SK-N-SH (cell line): ENCODE measurements at regions not wholly inside any gene's neighbourhood (a gene's known extent, or its start where the extent isn't known, plus 50 kb on each side); places are given as distances from the start of the nearest gene placed in this dataset.

Experiments
- CTCF ChIA-PET: fragments of 300-600, 350-600 bp; formaldehyde crosslinking; extraction: SDS; loops from one replicate; lab custom pipeline; 2021; lab: Yijun Ruan, JAX
- POLR2A ChIA-PET: fragments of 350-600 bp; sonication (Branson Sonifier 250); formaldehyde crosslinking; extraction: SDS; loops from one replicate; lab custom pipeline; 2020; ENCODE audit warnings: antibody characterized with exemption, inconsistent platforms; lab: Yijun Ruan, JAX
- DNase-seq: peaks from one replicate; pipeline ENCODE4 v3.0.0; 2012
- H2AFZ ChIP-seq: fragments of 200-600 bp; sonication (generic); 2 replicates; pipeline ENCODE4 v1.8.1; 2016; ENCODE audit warnings: antibody characterized with exemption, mild to moderate bottlenecking, low read depth
- H3F3A ChIP-seq: fragments of 200-600 bp; sonication (generic); replicated peaks from 2 replicates; pipeline ENCODE3; 2016; ENCODE audit warnings: antibody characterized with exemption, mild to moderate bottlenecking; ENCODE audit not compliant: insufficient read depth
- H3K27ac ChIP-seq, 2 experiments: fragments of 200-500 bp in 1 of 2; fragments of 200-600 bp in 1 of 2; sonication (Bioruptor generic) in 1 of 2; sonication (generic), shearing (Covaris generic) in 1 of 2; 2 replicates each; pipeline versions ENCODE4 v1.5.1 to v1.6.1; 2014 to 2016; ENCODE audit warnings: low read depth in 2 of 2, inconsistent platforms in 1 of 2, low read length in 1 of 2, mild to moderate bottlenecking in 1 of 2, mixed read lengths in 1 of 2
- H3K27me3 ChIP-seq: fragments of 200-600 bp; sonication (generic), shearing (Covaris generic); 2 replicates; pipeline ENCODE4 v1.6.1; 2016; ENCODE audit warnings: mixed run types; ENCODE audit not compliant: insufficient read depth
- H3K36me3 ChIP-seq, 2 experiments: fragments of 200-500 bp in 1 of 2; fragments of 200-600 bp in 1 of 2; sonication (Bioruptor generic) in 1 of 2; sonication (generic) in 1 of 2; replicated peaks in 1 of 2; 2 replicates each; pipeline versions ENCODE3 to v1.5.1; 2014 to 2016; ENCODE audit warnings: low read length in 1 of 2, mild to moderate bottlenecking in 1 of 2; ENCODE audit not compliant: insufficient read depth in 2 of 2, control insufficient read depth in 1 of 2
- H3K4me1 ChIP-seq, 2 experiments: fragments of 200-500 bp in 1 of 2; fragments of 200-600 bp in 1 of 2; sonication (Bioruptor generic) in 1 of 2; sonication (generic), shearing (Covaris generic) in 1 of 2; 2 replicates each; pipeline versions ENCODE4 v1.5.1 to v1.6.1; 2014 to 2016; ENCODE audit warnings: low read depth in 1 of 2, low read length in 1 of 2, mixed run types in 1 of 2; ENCODE audit not compliant: insufficient read depth in 2 of 2, control insufficient read depth in 1 of 2
- H3K4me2 ChIP-seq: fragments of 200-600 bp; sonication (generic), shearing (Covaris generic); 2 replicates; pipeline ENCODE4 v1.6.1; 2017; ENCODE audit warnings: mixed run types
- H3K4me3 ChIP-seq, 2 experiments: fragments of 200-500 bp in 1 of 2; fragments of 200-600 bp in 1 of 2; sonication (Bioruptor generic) in 1 of 2; sonication (generic), shearing (Covaris generic) in 1 of 2; 2 replicates each; pipeline versions ENCODE4 v1.5.1 to v1.8.1; 2014 to 2016; ENCODE audit warnings: low read depth in 2 of 2, inconsistent platforms in 1 of 2, low read length in 1 of 2, mild to moderate bottlenecking in 1 of 2, mixed read lengths in 1 of 2, moderate library complexity in 1 of 2
- H3K79me2 ChIP-seq: fragments of 200-600 bp; sonication (generic); 2 replicates; pipeline ENCODE4 v1.8.1; 2017; ENCODE audit warnings: mild to moderate bottlenecking; ENCODE audit not compliant: insufficient read depth
- H3K9ac ChIP-seq: fragments of 200-600 bp; sonication (generic); 2 replicates; pipeline ENCODE4 v1.6.1; 2017; ENCODE audit warnings: mixed run types
- H3K9me2 ChIP-seq: fragments of 200-600 bp; sonication (generic); 2 replicates; pipeline ENCODE4 v1.6.1; 2017; ENCODE audit warnings: mixed run types
- H3K9me3 ChIP-seq: fragments of 200-600 bp; sonication (generic); 2 replicates; pipeline ENCODE4 v1.6.1; 2017; ENCODE audit warnings: mixed run types, mild to moderate bottlenecking, moderate library complexity
- H4K20me1 ChIP-seq: fragments of 200-600 bp; sonication (generic); 2 replicates; pipeline ENCODE4 v1.6.1; 2017; ENCODE audit warnings: mild to moderate bottlenecking, mixed run types; ENCODE audit not compliant: insufficient read depth
- CHD2 ChIP-seq: fragments of 150-350 bp; IDR thresholded peaks from 2 replicates; pipeline ENCODE4 v1.6.1; 2018; ENCODE audit warnings: low read length; ENCODE audit not compliant: partially characterized antibody
- FOXM1 ChIP-seq: IDR thresholded peaks from 2 replicates; pipeline ENCODE4 v1.4.0; 2012; ENCODE audit warnings: low read depth, mild to moderate bottlenecking
- GABPA ChIP-seq: IDR thresholded peaks from 2 replicates; pipeline ENCODE4 v1.4.0; 2012; ENCODE audit warnings: low read depth, mild to moderate bottlenecking
- POLR2AphosphoS5 ChIP-seq: IDR thresholded peaks from 2 replicates; pipeline ENCODE4 v1.6.1; 2012; ENCODE audit warnings: low read depth, low read length
- RAD21 ChIP-seq: IDR thresholded peaks from 2 replicates; pipeline ENCODE4 v1.6.1; 2012; ENCODE audit warnings: mild to moderate bottlenecking, low read length
- RCOR1 ChIP-seq: fragments of 150-350 bp; IDR thresholded peaks from 2 replicates; pipeline ENCODE4 v1.6.1; 2017; ENCODE audit warnings: antibody characterized with exemption, low read length
- SMC3 ChIP-seq: IDR thresholded peaks from 2 replicates; pipeline ENCODE4 v1.6.1; 2012; ENCODE audit warnings: low read depth, low read length, improper control_type of control experiment
- TCF12 ChIP-seq: IDR thresholded peaks from 2 replicates; pipeline ENCODE4 v1.4.0; 2012
- TEAD4 ChIP-seq: IDR thresholded peaks from 2 replicates; pipeline ENCODE4 v1.4.0; 2012; ENCODE audit warnings: mild to moderate bottlenecking, borderline replicate concordance; ENCODE audit not compliant: insufficient read depth
- WGBS: methylation state at CpG from one replicate; pipeline ENCODE4 v1.1.6; 2017; ENCODE audit warnings: low lambda C conversion rate; 5-methylcytosine and 5-hydroxymethylcytosine counted together
- TF ChIP-seq, protein P1 (sequence below): IDR thresholded peaks from 2 replicates; pipeline ENCODE4 v1.4.0; 2012; ENCODE audit warnings: low read depth, borderline replicate concordance

DNA sequence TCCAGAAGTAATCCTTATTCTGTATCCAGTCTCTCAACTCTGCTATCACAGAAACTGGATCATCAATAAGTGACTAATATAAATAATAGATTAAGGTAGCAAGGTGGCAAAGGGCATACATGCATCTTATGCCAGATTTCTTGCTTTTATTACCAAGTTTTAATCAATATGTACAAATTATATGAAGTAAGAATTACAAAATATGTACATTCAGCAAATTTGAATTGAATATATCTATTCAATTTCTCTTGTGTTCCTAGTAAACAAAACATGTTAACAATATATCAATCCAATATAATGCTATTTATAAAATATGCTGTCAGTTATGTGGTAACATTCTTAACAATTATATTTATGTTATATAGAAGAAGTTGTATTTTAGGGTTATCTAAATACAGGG is 488.7 kb upstream of the COX7C start:
- ChIA-PET POLR2A (no interaction called here), CTCF (no interaction called here)
- Histone ChIP-seq H3K27me3 (no peaks in the 10 kb centered on the region), H3K27ac (no peak overlapping the region), H3K9me2 (no peaks in the 10 kb centered on the region), H3K4me3 (no peak overlapping the region), H2AFZ (no peak overlapping the region), H4K20me1 (no peaks in the 10 kb centered on the region), H3K36me3 (no peaks in the 10 kb centered on the region), H3K9ac (no peak overlapping the region), H3F3A (no peaks in the 10 kb centered on the region), H3K4me1 (no peaks in the 10 kb centered on the region), H3K4me2 (no peak overlapping the region), H3K79me2 (no peaks in the 10 kb centered on the region), H3K9me3 (no peaks in the 10 kb centered on the region)
- TF ChIP-seq GABPA (no peak), POLR2AphosphoS5 (no peak)
- DNase-seq, result no peak

DNA sequence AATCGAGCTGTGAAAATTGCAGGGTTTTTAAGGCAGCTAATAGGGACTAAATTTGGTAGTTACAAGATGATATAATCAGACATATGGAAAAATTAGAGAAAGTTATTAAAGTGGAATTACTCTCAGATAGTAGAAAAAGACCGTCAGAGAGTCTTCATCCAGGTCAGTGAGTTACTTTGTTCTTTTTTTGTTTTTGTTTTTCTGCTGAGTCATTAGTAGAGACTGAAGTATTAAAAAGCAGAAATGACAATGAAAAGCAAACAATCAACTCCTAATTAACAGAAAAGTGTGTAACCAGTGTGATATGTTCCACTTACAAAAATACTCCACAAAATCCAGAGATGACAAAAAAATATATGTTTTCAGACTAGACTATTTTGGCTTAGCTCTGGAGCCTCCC is 480.4 kb upstream of the COX7C start:
- H3K4me3 ChIP-seq, result no peak overlapping the region
- no peak for DNase-seq
- no peaks in the 10 kb centered on the region for H3K79me2 ChIP-seq
- no peaks in the 10 kb centered on the region for H3K9me3 ChIP-seq
- ChIA-PET CTCF (no interaction called here), POLR2A (no interaction called here)
- H3K9me2 ChIP-seq, result no peaks in the 10 kb centered on the region
- no peaks in the 10 kb centered on the region for H3K36me3 ChIP-seq
- H4K20me1 ChIP-seq, result no peaks in the 10 kb centered on the region
- 1% methylated on average over 2 of the region's 2 CpGs for WGBS
- H3K27me3 ChIP-seq, result no peaks in the 10 kb centered on the region
- no peak overlapping the region for H3K4me2 ChIP-seq
- no peak overlapping the region for H3K9ac ChIP-seq
- H3F3A ChIP-seq, result no peaks in the 10 kb centered on the region
- no peak overlapping the region for H3K27ac ChIP-seq
- no peak overlapping the region for H2AFZ ChIP-seq
- H3K4me1 ChIP-seq, result no peaks in the 10 kb centered on the region
- TF ChIP-seq FOXM1 (no peak), RCOR1 (no peak), POLR2AphosphoS5 (no peak), RAD21 (no peak), TCF12 (no peak), SMC3 (no peak), TEAD4 (no peak)
- TF ChIP-seq, protein P1, sequence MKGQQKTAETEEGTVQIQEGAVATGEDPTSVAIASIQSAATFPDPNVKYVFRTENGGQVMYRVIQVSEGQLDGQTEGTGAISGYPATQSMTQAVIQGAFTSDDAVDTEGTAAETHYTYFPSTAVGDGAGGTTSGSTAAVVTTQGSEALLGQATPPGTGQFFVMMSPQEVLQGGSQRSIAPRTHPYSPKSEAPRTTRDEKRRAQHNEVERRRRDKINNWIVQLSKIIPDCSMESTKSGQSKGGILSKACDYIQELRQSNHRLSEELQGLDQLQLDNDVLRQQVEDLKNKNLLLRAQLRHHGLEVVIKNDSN, result no peak

DNA sequence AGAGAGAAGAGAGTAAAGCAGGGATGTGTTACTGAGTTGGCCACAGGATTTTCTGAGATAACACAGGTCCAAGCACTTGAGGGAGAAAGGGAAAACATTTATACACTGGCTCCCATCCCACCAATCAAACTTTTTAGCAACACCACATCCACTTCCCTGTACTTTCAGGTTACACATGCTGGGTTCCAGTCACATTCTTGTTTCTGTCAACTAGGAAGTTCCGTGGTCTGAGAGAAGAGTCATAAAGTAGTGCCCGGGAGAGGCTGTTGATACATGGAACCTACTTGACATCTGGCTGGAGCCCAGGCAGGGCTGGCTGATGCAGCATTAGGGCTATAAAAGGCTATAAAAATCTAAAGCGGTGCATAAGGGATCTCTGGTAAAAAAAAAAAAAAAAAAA is 473.9 kb upstream of the COX7C start:
- POLR2A ChIA-PET, result no interaction called here

More for the DNA sequence above, 473.9 kb upstream of the COX7C start:
- Histone ChIP-seq H4K20me1 (no peaks in the 10 kb centered on the region), H3K4me1 (no peaks in the 10 kb centered on the region), H3K9ac (no peak overlapping the region), H3F3A (no peaks in the 10 kb centered on the region), H3K36me3 (no peaks in the 10 kb centered on the region), H3K9me2 (no peaks in the 10 kb centered on the region), H3K27me3 (no peaks in the 10 kb centered on the region), H3K4me2 (no peak overlapping the region), H3K4me3 (no peak overlapping the region), H3K79me2 (no peaks in the 10 kb centered on the region), H3K27ac (no peak overlapping the region), H3K9me3 (no peaks in the 10 kb centered on the region), H2AFZ (no peak overlapping the region)
- CTCF ChIA-PET, result no interaction called here
- no peak for TF ChIP-seq CHD2
- TF ChIP-seq RCOR1, result no peak
- DNase-seq, result no peak
- 8% methylated on average over 3 of the region's 3 CpGs for WGBS
